Stomach (tissue), 8 donors: ENCODE measurements at regions not wholly inside any gene's neighbourhood (a gene's known extent, or its start where the extent isn't known, plus 50 kb on each side); places are given as distances from the start of the nearest gene placed in this dataset.
"Not testable (repeated sequence)": the region's sequence is repeated elsewhere in the genome, so short reads cannot be mapped to it uniquely, and the experiment has no call there.

Experiments
- DNase-seq, 2 donors: peaks; one replicate each; pipeline versions ENCODE4 v3.0.0 to v3.0.0-alpha.2; 2013 to 2019
- H3K27ac ChIP-seq, 5 donors: fragments of 200-600 bp in 4 of 5; sonication (generic) in 4 of 5; one replicate each; pipeline ENCODE4 v1.5.1; 2013 to 2019; ENCODE audit warnings: mild to moderate bottlenecking in 1 of 5, moderate library complexity in 1 of 5
- H3K27me3 ChIP-seq, 3 donors: fragments of 200-600 bp; sonication (generic); one replicate each; pipeline ENCODE4 v1.5.1; 2017 to 2019; ENCODE audit warnings: mixed run types in 1 of 3
- H3K36me3 ChIP-seq, 4 donors: fragments of 200-600 bp; sonication (generic); 1 replicate in 3 of 4; 2 replicates in 1 of 4; pipeline ENCODE4 v1.5.1; 2016 to 2019
- H3K4me1 ChIP-seq, 4 donors: fragments of 200-600 bp; sonication (generic); one replicate each; pipeline ENCODE4 v1.5.1; 2016 to 2019
- H3K4me3 ChIP-seq, 4 donors: fragments of 200-600 bp; sonication (generic) in 3 of 4; one replicate each; pipeline ENCODE4 v1.5.1; 2016 to 2019; ENCODE audit warnings: mild to moderate bottlenecking in 1 of 4
- H3K9me3 ChIP-seq, 4 donors: fragments of 200-600 bp; sonication (generic); one replicate each; pipeline ENCODE4 v1.5.1; 2016 to 2019
- EP300 ChIP-seq: sonication (generic); formaldehyde crosslinking; IDR thresholded peaks from one replicate; pipeline ENCODE4 v1.6.1; 2017; ENCODE audit warnings: antibody characterized with exemption
- POLR2A ChIP-seq, 4 donors: fragments of 450-650 bp; IDR thresholded peaks; one replicate each; pipeline ENCODE4 v1.6.1; 2016; ENCODE audit warnings: antibody characterized with exemption in 4 of 4, control low read depth in 2 of 4, mild to moderate bottlenecking in 1 of 4, moderate library complexity in 1 of 4
- POLR2AphosphoS5 ChIP-seq, 3 donors: sonication (generic); formaldehyde crosslinking; IDR thresholded peaks; one replicate each; pipeline ENCODE4 v1.6.1; 2016; ENCODE audit warnings: antibody characterized with exemption in 3 of 3
- WGBS, 5 donors: extraction: QIAGEN DNeasy Blood & Tissue Kit in 3 of 5; methylation state at CpG; one replicate each; pipeline versions ENCODE4 v1.1.5 to v1.1.7; 2013 to 2018; 5-methylcytosine and 5-hydroxymethylcytosine counted together
- intact Hi-C: fragments of 100-400 bp; cut with DNase I; formaldehyde crosslinking; loops from one replicate; pipeline ENCODE4 v1.15.1; 2023; ENCODE audit warnings: low total_unique reads
- TF ChIP-seq, protein P1 (sequence below), 7 experiments: fragments of 450-650 bp in 4 of 7; fragments of 200-600 bp in 3 of 7; sonication (generic) in 3 of 7; IDR thresholded peaks; one replicate each; pipeline ENCODE4 v1.5.1; 2016 to 2019; ENCODE audit warnings: antibody characterized with exemption in 7 of 7, control low read depth in 2 of 7, mild to moderate bottlenecking in 1 of 7
- donor health status: healthy with polysubstance abuse.
- donor health status: Bipolar disorder and iron deficiency.
- donor health status: healthy.

DNA sequence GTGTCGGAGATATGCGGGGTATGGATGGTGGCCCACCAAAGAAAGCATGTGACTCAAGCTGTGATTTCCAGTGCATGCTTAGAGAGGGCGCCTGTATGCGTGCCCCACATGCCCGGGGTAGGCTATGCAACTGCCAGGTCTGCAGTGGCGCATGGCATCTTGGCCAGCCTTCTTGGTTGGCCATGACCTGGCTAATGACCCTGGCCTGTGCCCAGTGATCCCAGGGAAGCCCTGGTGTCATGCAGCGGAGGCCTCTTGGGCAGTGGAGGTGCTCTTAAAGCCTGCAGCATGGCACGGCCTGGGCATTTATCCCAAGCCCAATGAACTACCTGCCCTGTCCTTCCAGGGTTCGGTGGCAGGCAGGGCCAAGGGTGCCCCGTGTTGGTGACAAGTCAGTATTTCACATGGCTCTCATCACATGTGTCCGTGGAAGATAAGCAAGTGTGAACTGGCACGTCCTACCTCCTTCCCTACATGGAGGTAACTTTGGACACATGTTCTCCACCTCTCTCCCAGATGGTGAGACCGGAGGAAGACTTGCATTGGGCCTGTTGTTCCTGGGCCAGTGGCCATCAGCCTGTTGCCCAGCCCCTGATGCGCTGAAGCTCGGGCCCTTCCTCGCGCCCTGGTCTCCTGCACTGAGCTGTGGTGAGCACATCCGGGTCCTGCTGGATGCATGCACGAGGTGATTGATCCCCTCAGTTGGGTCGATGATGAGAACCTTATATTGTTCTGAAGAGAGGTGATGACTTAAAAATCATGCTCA is 192.0 kb downstream of the UBE3A start:
- Histone ChIP-seq H3K4me3 (no peak overlapping the region), H3K27ac (no peak overlapping the region), H3K27me3 (no peaks in the 10 kb centered on the region), H3K36me3 (peaks cover 0 to 6% (median 0%) of the 10 kb centered on the region in 4 donors), H3K4me1 (no peaks in the 10 kb centered on the region), H3K9me3 (peaks cover 5 to 98% (median 82%) of the 10 kb centered on the region in 4 donors)
- no peak for TF ChIP-seq EP300
- intact Hi-C loops: no loop called here
- WGBS, 5 donors: 83 to 91% (median 90%) methylated on average over 18 to 20 of the region's 20 CpGs
- DNase-seq: peak in 1 of 2 donors; percentile 19

DNA sequence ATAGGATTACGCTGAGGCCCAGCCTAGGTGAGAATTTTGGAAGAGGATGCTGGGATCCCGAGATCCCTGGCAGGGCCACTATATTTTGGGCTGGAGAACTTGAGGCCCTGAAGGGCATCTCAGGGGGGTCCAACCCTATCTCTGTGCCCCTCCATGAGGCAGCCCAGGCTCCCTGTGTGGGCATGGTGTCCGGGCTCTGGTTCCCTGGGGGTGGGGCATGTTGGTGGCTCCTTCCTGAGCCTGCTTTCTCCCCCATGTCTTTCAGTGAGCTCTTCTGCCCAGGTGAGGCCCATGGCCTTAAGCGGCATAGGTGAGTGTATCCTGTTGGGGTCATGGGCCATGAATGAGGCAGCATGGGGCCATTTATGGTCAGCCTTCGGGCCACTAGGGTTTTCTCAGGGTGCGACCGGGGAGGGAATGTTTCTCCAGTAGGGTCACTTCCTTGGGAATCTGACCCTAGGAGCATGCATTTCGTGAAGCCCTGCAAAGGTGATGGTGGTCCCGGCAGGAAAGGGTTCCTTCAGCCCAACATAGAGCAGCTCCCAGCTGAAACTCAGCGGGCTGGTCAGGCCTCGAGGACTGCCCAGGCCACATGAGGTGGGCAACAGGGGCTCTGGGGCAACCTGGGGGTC is 191.3 kb downstream of the UBE3A start:
- peak in 1 of 2 donors; percentile 18 for DNase-seq
- WGBS, 5 donors: 71 to 96% (median 88%) methylated on average over 8 to 11 of the region's 11 CpGs
- intact Hi-C loops: no loop called here

DNA sequence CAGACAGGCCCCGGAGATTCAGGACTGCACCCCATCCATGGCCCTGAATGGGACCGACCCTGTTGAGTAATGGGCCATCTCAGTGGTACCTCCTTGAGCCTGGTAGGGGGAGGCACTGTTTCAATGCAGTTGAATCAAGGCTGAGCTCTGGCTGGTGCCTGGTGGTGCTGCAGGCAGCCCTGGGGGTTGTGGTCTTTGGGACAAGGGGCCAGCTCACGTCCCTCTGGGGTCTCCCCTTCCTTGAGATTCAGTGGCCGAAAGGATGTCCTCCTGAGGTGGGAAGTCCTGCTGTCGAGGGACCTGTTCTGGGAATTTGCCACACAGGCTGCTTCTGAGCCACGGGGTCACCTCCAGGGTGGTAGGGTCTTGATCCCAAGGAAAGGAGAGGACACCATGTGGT is 190.7 kb downstream of the UBE3A start:
- H3K4me1 ChIP-seq, intact Hi-C loops, H3K4me3 ChIP-seq, DNase-seq, H3K27me3 ChIP-seq, H3K27ac ChIP-seq, H3K36me3 ChIP-seq: not testable (repeated sequence)
- 60 to 79% (median 67%) methylated on average over 1 to 5 of the region's 6 CpGs for WGBS, 5 donors
- H3K9me3 ChIP-seq: peaks cover 5 to 98% (median 77%) of the 10 kb centered on the region in 4 donors

More for the DNA sequence above, 191.3 kb downstream of the UBE3A start:
- no peaks in the 10 kb centered on the region for H3K27me3 ChIP-seq
- H3K36me3 ChIP-seq: peaks cover 0 to 6% (median 0%) of the 10 kb centered on the region in 4 donors
- H3K4me3 ChIP-seq: no peak overlapping the region
- no peak overlapping the region for H3K27ac ChIP-seq
- TF ChIP-seq EP300 (no peak), POLR2A (IDR thresholded peaks at IDR 0.05) (no peak), POLR2AphosphoS5 (IDR thresholded peaks at IDR 0.05) (no peak)
- TF ChIP-seq, protein P1, sequence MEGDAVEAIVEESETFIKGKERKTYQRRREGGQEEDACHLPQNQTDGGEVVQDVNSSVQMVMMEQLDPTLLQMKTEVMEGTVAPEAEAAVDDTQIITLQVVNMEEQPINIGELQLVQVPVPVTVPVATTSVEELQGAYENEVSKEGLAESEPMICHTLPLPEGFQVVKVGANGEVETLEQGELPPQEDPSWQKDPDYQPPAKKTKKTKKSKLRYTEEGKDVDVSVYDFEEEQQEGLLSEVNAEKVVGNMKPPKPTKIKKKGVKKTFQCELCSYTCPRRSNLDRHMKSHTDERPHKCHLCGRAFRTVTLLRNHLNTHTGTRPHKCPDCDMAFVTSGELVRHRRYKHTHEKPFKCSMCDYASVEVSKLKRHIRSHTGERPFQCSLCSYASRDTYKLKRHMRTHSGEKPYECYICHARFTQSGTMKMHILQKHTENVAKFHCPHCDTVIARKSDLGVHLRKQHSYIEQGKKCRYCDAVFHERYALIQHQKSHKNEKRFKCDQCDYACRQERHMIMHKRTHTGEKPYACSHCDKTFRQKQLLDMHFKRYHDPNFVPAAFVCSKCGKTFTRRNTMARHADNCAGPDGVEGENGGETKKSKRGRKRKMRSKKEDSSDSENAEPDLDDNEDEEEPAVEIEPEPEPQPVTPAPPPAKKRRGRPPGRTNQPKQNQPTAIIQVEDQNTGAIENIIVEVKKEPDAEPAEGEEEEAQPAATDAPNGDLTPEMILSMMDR (IDR thresholded peaks at IDR 0.05): no peak
- peaks cover 5 to 98% (median 81%) of the 10 kb centered on the region in 4 donors for H3K9me3 ChIP-seq
- no peaks in the 10 kb centered on the region for H3K4me1 ChIP-seq

DNA sequence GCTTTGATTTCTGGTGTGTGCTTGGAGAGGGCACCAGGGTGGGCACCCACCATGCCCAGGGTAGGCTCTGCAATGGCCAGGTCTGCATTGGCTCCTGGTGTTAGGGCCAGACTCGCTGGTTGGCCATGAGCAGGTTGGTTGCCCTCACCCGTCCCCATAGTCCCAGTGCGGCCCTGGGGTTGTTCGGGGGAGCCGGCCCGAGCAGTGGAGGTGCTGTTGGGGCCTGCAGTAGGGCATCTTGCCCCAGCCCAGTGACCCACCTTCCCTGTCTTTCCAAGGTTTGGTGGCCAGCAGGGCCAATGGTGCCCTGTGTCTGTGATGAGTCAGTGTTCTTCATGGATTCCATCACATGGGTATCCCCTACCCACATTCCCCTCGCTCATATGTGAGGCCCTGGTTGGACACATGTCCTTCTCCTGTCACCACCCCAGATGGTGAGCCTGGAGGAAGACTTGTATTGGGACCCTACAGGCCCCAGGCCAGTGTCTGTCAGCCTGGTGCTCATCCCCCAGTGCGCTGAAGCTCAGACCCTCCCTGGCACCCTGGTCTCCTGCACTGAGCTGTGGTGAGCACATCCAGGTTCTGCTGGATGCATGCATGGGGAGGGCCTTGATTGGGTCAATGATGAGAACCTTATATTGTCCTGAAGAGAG is 190.1 kb downstream of the UBE3A start:
- Histone ChIP-seq H3K4me3 (no peak overlapping the region), H3K9me3 (peaks cover 5 to 98% (median 74%) of the 10 kb centered on the region in 4 donors), H3K36me3 (peaks cover 0 to 6% (median 0%) of the 10 kb centered on the region in 4 donors), H3K4me1 (no peaks in the 10 kb centered on the region), H3K27ac (no peak overlapping the region), H3K27me3 (no peaks in the 10 kb centered on the region)
- TF ChIP-seq, protein P1 (IDR thresholded peaks at IDR 0.05): no peak
- intact Hi-C loops: no loop called here
- 77 to 100% (median 84%) methylated on average over 3 to 8 of the region's 8 CpGs for WGBS, 5 donors
- peak in 1 of 2 donors; percentile 22 for DNase-seq

DNA sequence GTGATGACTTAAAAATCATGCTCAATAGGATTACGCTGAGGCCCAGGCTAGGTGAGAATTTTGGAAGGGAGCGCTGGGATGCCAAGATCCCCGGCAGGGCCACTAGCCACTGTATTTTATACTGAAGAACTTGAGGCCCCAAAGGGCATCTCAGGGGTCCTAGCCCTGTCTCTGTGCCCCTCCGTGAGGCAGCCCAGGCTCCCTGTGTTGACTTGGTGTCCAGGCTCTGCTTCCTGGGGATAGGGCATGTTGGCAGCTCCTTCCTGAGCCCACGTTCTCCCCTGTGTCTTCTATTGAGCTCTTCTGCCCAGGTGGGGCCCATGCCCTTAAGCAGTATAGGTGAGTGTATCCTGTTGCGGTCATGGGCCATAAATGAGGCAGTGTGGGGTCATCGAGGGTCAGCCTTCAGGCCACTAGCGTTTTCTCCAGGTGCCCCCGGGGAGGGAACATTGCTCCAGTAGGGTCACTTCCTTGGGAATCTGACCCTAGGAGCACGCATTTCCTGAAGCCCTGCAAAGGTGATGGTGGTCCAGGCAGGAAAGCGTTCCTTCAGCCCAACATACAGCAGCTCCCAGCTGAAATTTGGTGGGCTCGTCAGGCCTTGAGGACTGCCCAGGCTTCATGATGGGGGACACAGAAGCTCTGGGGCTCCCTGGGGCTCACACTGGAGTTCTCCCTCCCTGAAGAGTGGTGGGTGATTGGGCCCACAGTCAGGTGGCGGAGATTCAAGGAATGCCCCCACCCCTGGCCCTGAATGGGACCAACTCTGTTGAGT is 189.4 kb downstream of the UBE3A start:
- intact Hi-C loops: no loop called here
- Histone ChIP-seq H3K9me3 (peaks cover 5 to 98% (median 74%) of the 10 kb centered on the region in 4 donors), H3K27me3 (no peaks in the 10 kb centered on the region), H3K4me3 (no peak overlapping the region), H3K36me3 (peaks cover 0 to 6% (median 0%) of the 10 kb centered on the region in 4 donors), H3K27ac (no peak overlapping the region), H3K4me1 (no peaks in the 10 kb centered on the region)
- WGBS, 5 donors: 86 to 90% (median 88%) methylated on average over 8 to 13 of the region's 13 CpGs
- no peak for TF ChIP-seq POLR2AphosphoS5 (IDR thresholded peaks at IDR 0.05)
- TF ChIP-seq EP300: no peak
- TF ChIP-seq, protein P1 (IDR thresholded peaks at IDR 0.05): no peak
- TF ChIP-seq POLR2A (IDR thresholded peaks at IDR 0.05): no peak
- peak in 1 of 2 donors; percentile 22 for DNase-seq
